ENCODE measurements at regions not wholly inside any gene's neighbourhood (a gene's known extent, or its start where the extent isn't known, plus 50 kb on each side); places are given as distances from the start of the nearest gene placed in this dataset.
"Not testable (repeated sequence)": the region's sequence is repeated elsewhere in the genome, so short reads cannot be mapped to it uniquely, and the experiment has no call there.

- DNase-seq = no peak
These were observed 111.2 kb upstream of the CACHD1 start for GRCh38 chr1:64358692-64359091.

DNA sequence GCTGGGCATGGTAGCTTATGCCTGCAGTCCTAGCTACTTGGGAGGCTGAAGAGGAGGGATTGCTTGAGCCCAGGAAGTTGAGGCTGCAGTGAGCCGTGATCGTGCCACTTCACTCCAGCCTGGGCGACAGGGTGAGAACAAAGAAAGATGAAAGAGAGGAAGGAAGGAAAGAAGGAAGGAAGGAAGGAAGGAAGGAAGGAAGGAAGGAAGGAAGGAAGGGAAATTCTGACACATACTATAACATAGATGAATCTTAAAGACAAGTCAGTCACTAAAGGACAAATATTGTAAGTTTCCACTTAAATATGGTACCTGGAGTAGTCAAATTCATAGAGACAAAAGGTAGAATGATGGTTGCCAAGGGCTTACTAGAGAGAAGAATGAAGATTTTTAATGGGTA is 108.0 kb upstream of the CACHD1 start:
- no peak for DNase-seq

GRCh38 chr1:64363111-64363510 is 106.8 kb upstream of the CACHD1 start:
- DNase-seq = peak in 14 of 58 donors; percentile 1 to 42 (median 5)

DNA sequence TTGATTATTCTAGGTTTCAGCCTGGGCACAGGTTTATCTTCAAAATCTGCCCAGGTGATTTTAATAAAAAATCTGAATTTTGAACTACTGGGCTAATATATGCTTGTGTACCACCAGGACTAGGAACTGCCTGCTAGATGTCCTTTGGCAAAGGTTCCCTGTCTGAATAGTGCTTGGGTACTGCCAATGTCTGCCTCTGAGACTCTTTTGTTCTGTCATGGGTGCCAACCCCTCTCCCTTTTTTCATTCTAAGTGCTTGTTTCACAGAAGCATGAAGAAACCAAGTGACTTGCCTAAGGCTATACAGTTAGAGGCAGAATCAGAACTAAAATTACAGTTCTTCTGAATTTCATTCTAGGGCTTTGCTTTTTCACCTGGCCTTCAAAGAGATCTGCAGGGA is 106.3 kb upstream of the CACHD1 start:
- DNase-seq = peak in 12 of 58 donors; percentile 0 to 73 (median 16)

GRCh38 chr1:64366821-64367220 is 103.1 kb upstream of the CACHD1 start:
- DNase-seq = no peak

GRCh38 chr1:64368344-64368743 is 101.6 kb upstream of the CACHD1 start:
- no peak for DNase-seq

GRCh38 chr1:64378826-64379225 is 91.1 kb upstream of the CACHD1 start:
- DNase-seq = no peak

GRCh38 chr1:64387389-64388285 is 82.3 kb upstream of the CACHD1 start:
- peak in 9 of 58 donors; percentile 0 to 15 (median 5) for DNase-seq

DNA sequence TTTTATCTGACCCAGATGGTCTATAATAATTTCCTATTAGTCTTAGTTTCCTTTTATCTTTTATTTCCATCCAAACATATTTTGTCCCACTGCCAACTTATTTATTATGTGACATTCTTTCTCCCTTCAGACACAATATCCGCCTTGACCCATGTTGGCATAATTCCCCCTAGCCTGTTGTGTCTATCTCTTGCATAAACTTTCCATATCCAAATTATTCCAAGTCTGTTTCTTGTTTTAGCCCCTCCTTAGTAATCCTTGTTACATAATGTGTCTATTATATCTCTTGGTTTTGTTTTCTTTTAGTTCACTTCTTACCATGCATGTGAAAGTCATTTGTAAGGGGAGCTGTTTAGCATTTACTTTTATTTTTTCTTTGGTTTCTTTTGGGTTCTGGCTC is 81.6 kb upstream of the CACHD1 start:
- no peak for DNase-seq

DNA sequence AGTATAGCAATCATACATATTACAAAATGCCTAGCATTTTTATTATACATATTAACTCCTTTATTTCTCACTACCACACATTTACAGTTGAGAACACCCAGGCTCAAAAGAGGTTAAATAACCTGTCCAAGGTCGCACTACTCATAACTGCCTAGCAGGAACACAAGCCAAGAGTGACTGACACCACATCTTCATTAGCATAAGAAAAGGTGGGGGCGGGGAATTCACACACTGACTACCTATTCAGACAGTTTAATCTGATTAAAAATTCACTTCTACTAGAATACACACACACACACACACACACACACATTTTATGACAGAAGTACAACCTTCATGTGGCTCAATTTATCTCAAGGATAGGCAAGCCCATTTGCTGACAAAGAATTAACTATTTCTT is 77.8 kb upstream of the CACHD1 start:
- no peak for DNase-seq

DNA sequence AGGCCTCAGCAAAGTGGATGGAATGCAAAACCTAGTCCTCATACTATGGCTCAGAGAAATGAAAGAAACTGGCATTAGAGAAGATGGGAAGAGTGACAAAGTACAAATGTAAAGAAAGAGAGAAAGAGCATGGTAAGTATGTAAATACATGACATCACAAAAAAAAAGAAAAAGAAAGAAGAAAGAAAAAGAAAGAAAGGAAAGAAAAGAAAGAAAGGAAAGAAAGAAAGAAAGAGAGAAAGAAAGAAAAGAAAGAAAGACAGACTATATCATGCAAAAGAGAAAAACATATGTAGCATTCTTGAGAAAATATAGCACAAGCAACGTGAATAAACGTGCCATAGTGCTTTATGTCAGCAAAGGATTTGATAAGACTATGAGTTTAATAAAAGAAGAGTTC is 76.1 kb upstream of the CACHD1 start:
- no peak for DNase-seq

DNA sequence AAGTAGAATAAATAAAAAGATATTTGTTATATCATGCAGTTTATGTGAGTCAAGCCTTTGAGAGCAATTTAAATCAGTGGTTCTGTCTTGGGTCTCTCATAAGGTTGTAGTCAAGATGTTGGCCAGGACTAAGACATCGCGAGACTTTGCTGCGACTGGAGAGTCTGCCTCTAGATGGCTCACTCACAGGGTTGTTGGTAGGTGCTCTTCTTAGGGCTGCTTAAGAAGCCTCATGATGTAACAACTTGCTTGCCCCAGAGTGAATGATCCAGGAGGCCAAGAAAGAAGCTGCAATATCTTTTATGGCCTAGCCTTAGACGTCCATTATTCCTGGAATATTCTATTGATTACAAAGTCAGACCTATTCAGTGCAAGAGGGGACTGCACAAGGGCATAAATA is 73.1 kb upstream of the CACHD1 start:
- DNase-seq = no peak

- no peak for DNase-seq
These were observed 72.4 kb upstream of the CACHD1 start for GRCh38 chr1:64397541-64397940.

DNA sequence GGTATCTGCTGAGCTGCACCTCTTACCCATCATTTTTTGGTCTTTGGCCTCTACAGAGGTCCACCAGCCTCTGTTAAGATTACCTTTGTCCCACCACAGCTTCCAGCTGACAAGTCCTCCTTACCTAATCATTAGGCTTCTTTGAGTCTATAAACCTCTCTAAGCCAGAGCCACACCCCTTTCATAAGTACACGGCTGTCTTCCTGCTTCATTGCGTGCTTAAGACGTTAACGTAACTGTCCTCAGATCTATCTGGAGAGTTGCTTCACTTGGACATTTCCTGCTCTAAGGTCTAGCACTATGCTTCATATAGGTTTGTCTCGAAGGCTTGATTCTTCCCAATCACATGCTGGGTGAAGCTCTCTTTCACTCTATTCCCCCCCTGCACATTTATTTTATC is 71.0 kb upstream of the CACHD1 start:
- no peak for DNase-seq

GRCh38 chr1:64401285-64401684 is 68.6 kb upstream of the CACHD1 start:
- no peak for DNase-seq

DNA sequence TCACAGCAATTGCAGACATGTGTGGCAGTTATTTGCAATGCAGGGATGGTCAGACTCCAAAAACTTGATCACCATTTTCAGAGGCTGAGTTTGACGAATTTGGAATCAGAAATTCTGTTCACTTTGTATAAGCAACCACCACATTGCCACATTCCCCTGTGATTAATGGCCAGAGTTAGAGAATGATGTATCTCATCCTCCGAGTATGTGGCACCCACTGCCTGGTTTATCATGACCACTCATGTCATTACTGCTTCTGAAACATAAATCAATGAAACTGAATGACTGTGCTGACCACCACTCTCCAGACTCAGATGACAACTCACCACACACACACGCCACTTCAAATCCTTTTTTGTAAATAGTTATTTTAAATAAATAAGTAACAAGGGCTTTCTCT is 66.6 kb upstream of the CACHD1 start:
- DNase-seq = no peak

DNA sequence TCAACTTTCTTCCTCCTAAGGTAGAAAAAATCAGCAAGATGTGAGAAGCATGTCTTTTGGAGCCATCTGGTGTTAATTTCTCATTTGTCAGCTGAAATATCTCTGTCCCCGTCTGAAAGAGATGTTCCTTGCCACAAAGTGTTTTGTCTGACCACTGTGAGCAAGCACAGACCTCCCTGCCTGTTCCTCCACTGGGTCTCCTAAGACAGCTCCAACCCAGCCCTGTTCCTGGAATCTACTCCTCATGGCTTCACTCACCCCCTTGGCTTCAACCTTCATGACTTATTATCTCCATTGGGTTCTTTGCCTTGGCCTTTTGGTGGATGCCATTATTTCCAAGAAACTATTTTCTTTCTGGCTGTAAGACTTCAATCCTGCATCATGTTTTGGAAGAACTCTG is 65.7 kb upstream of the CACHD1 start:
- DNase-seq = no peak

- no peak for DNase-seq
These were observed 64.1 kb upstream of the CACHD1 start for GRCh38 chr1:64405833-64406232.

GRCh38 chr1:64410217-64410616 is 59.7 kb upstream of the CACHD1 start:
- no peak for DNase-seq

- DNase-seq = not testable (repeated sequence)
These were observed 54.9 kb upstream of the CACHD1 start for GRCh38 chr1:64414855-64415546.

DNA sequence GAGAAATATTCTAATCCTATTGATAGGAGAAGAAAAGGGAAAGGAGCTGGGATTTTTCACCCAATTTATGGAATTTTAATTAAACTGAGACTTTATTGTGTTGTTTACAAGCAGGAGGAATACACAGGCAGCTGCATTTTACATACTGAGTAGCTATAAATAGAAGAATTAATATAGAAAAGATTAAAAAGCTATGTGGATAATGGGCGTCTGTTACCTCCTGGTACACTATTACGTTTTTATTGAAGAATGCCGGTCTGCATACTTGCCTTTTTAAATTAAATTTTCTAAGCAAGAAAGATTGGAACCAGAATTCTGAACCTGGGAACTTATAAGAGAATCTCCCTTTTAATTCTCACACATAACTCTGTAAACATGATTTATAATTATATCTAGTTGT is 52.1 kb upstream of the CACHD1 start:
- DNase-seq = no peak

Data from anterior cingulate cortex (tissue), 58 donors.